T-cell (primary cell): ENCODE measurements at regions not wholly inside any gene's neighbourhood (a gene's known extent, or its start where the extent isn't known, plus 50 kb on each side); places are given as distances from the start of the nearest gene placed in this dataset.

Experiments
- ATAC-seq, 4 experiments: fragments of 200-7000 bp in 3 of 4; fragments of 150-1000 bp in 1 of 4; cut with Tn5 transposase; replicated peaks in 1 of 4; 1 replicate in 3 of 4; 2 replicates in 1 of 4; pipeline ENCODE4 v1.10.0; 2021; ENCODE audit warnings: moderate library complexity in 3 of 4, mild to moderate bottlenecking in 2 of 4, moderate number of reproducible peaks in 1 of 4
- CTCF ChIA-PET, 2 donors: fragments of 300-600 bp; sonication (Branson Sonifier 250); formaldehyde crosslinking; loops; one replicate each; lab custom pipeline; 2022; ENCODE audit warnings: antibody characterized with exemption in 2 of 2; lab: Charles Lee
- POLR2A ChIA-PET, 2 donors: fragments of 300-600 bp; sonication (Branson Sonifier 250); formaldehyde crosslinking; loops; one replicate each; lab custom pipeline; 2022; ENCODE audit warnings: antibody characterized with exemption in 2 of 2; lab: Charles Lee
- DNase-seq, 35 experiments: peaks; one replicate each; pipeline versions ENCODE4 v3.0.0 to v3.0.0-alpha.2; 2013 to 2023
- H3K27ac ChIP-seq: one replicate; pipeline ENCODE4 v1.5.1; 2013; ENCODE audit warnings: low read length
- H3K27me3 ChIP-seq, 2 experiments: replicated peaks in 1 of 2; 1 replicate in 1 of 2; 2 replicates in 1 of 2; pipeline versions ENCODE4 v1.6.1 to v1.7.0; 2013; ENCODE audit warnings: low read length in 1 of 2, mixed read lengths in 1 of 2; ENCODE audit not compliant: control insufficient read depth in 2 of 2, insufficient read depth in 2 of 2; ENCODE audit errors: extremely low read depth in 1 of 2
- H3K36me3 ChIP-seq, 2 donors: 1 replicate in 1 of 2; 2 replicates in 1 of 2; pipeline versions ENCODE4 v1.6.1 to v1.7.0; 2013; ENCODE audit warnings: low read length in 1 of 2; ENCODE audit not compliant: control insufficient read depth in 2 of 2, insufficient read depth in 1 of 2; ENCODE audit errors: extremely low read depth in 1 of 2
- H3K4me1 ChIP-seq, 2 experiments: 1 replicate in 1 of 2; 2 replicates in 1 of 2; pipeline versions ENCODE4 v1.6.1 to v1.7.0; 2013; ENCODE audit warnings: low read length in 2 of 2, mixed read lengths in 1 of 2; ENCODE audit not compliant: insufficient read depth in 2 of 2, control insufficient read depth in 1 of 2; ENCODE audit errors: extremely low read depth in 1 of 2
- H3K4me3 ChIP-seq, 2 donors: 1 replicate in 1 of 2; 2 replicates in 1 of 2; pipeline versions ENCODE4 v1.5.1 to v1.7.0; 2013; ENCODE audit warnings: mild to moderate bottlenecking in 2 of 2, low read length in 1 of 2, moderate library complexity in 1 of 2; ENCODE audit not compliant: control insufficient read depth in 1 of 2; ENCODE audit errors: extremely low read depth in 1 of 2
- H3K9me3 ChIP-seq: 2 replicates; pipeline ENCODE4 v1.7.0; 2013
- H3K27ac Mint-ChIP-seq, 2 donors: one replicate each; pipeline ENCODE4 v1.8.0; 2020 to 2021; ENCODE audit warnings: mild to moderate bottlenecking in 2 of 2, mixed read lengths in 2 of 2
- H3K27me3 Mint-ChIP-seq, 2 donors: one replicate each; pipeline ENCODE4 v1.8.0; 2021 to 2022; ENCODE audit warnings: mixed read lengths in 2 of 2
- H3K36me3 Mint-ChIP-seq: one replicate; pipeline ENCODE4 v1.8.0; 2021; ENCODE audit warnings: mixed read lengths
- H3K4me1 Mint-ChIP-seq, 3 donors: one replicate each; pipeline ENCODE4 v1.8.0; 2020 to 2022; ENCODE audit warnings: mixed read lengths in 3 of 3, mild to moderate bottlenecking in 1 of 3
- H3K4me3 Mint-ChIP-seq, 3 donors: one replicate each; pipeline ENCODE4 v1.8.0; 2020 to 2022; ENCODE audit warnings: mild to moderate bottlenecking in 3 of 3, mixed read lengths in 3 of 3, moderate library complexity in 3 of 3
- H3K9me3 Mint-ChIP-seq, 3 donors: one replicate each; pipeline ENCODE4 v1.8.0; 2020 to 2022; ENCODE audit warnings: mixed read lengths in 3 of 3
- WGBS: methylation state at CpG from one replicate; pipeline ENCODE4 v1.1.5; 2013; ENCODE audit warnings: missing lambda C conversion rate; ENCODE audit not compliant: insufficient coverage; 5-methylcytosine and 5-hydroxymethylcytosine counted together

- Histone ChIP-seq H3K4me1 (no peaks in the 10 kb centered on the region), H3K27ac (no peak overlapping the region), H3K9me3 (no peaks in the 10 kb centered on the region), H3K36me3 (no peaks in the 10 kb centered on the region), H3K4me3 (no peak overlapping the region), H3K27me3 (peaks cover 0 to 4% of the 10 kb centered on the region in 2 experiments)
- no peak overlapping the region for H3K27ac Mint-ChIP-seq
- 93% methylated on average over 2 of the region's 5 CpGs for WGBS
- no peak overlapping the region for H3K4me3 Mint-ChIP-seq
- peaks cover 2 to 16% (median 6%) of the 10 kb centered on the region in 3 donors for H3K9me3 Mint-ChIP-seq
- ATAC-seq (no peak), DNase-seq (no peak)
- CTCF ChIA-PET, result no interaction called here
- H3K36me3 Mint-ChIP-seq, result no peaks in the 10 kb centered on the region
- POLR2A ChIA-PET, result no interaction called here
- H3K4me1 Mint-ChIP-seq, result no peaks in the 10 kb centered on the region
- H3K27me3 Mint-ChIP-seq, result peaks cover 9 to 22% of the 10 kb centered on the region in 2 donors
Observed at GRCh38 chr3:150036780-150037179, 66.1 kb upstream of the PFN2 start.

GRCh38 chr3:150035910-150036612, 65.4 kb upstream of the PFN2 start:
- Histone ChIP-seq H3K4me3 (no peak overlapping the region), H3K9me3 (no peaks in the 10 kb centered on the region), H3K4me1 (no peaks in the 10 kb centered on the region), H3K27ac (no peak overlapping the region), H3K36me3 (no peaks in the 10 kb centered on the region), H3K27me3 (no peaks in the 10 kb centered on the region)
- no peak for ATAC-seq
- WGBS, result 85% methylated on average over 2 of the region's 7 CpGs
- no peaks in the 10 kb centered on the region for H3K4me1 Mint-ChIP-seq
- H3K9me3 Mint-ChIP-seq, result peaks cover 0 to 8% (median 2%) of the 10 kb centered on the region in 3 donors
- ChIA-PET CTCF (no interaction called here), POLR2A (no interaction called here)
- peaks cover 11 to 22% of the 10 kb centered on the region in 2 donors for H3K27me3 Mint-ChIP-seq
- no peaks in the 10 kb centered on the region for H3K36me3 Mint-ChIP-seq
- DNase-seq, result no peak
- no peak overlapping the region for H3K27ac Mint-ChIP-seq
- H3K4me3 Mint-ChIP-seq, result no peak overlapping the region

- H3K36me3 Mint-ChIP-seq, result no peaks in the 10 kb centered on the region
- no CpG with 5 or more reads among the region's 6 CpGs for WGBS
- H3K27me3 ChIP-seq, result no peaks in the 10 kb centered on the region
- H3K27me3 Mint-ChIP-seq, result peaks cover 12 to 22% of the 10 kb centered on the region in 2 donors
- ChIA-PET POLR2A (no interaction called here), CTCF (interaction anchor here in 1 of 2 donors (0.5 kb wide), 1 partner anchor 117 kb away, joined by 3 read pairs; no protein-coding TSS in a partner anchor)
- H3K4me1 ChIP-seq, result no peaks in the 10 kb centered on the region
- no peak overlapping the region for H3K27ac Mint-ChIP-seq
- no peak overlapping the region for H3K27ac ChIP-seq
- no peak overlapping the region for H3K4me3 ChIP-seq
- DNase-seq (no peak), ATAC-seq (no peak)
- no peak overlapping the region for H3K4me3 Mint-ChIP-seq
- no peaks in the 10 kb centered on the region for H3K9me3 ChIP-seq
- H3K36me3 ChIP-seq, result no peaks in the 10 kb centered on the region
- peaks cover 0 to 1% (median 0%) of the 10 kb centered on the region in 3 donors for H3K9me3 Mint-ChIP-seq
- H3K4me1 Mint-ChIP-seq, result no peaks in the 10 kb centered on the region
Observed at GRCh38 chr3:150035301-150035779, 64.6 kb upstream of the PFN2 start.

GRCh38 chr3:150033721-150034120, 63.0 kb upstream of the PFN2 start:
- no peak overlapping the region for H3K4me3 ChIP-seq
- ATAC-seq (no peak), DNase-seq (no peak)
- Mint-ChIP-seq H3K4me3 (no peak overlapping the region), H3K9me3 (no peaks in the 10 kb centered on the region), H3K36me3 (no peaks in the 10 kb centered on the region), H3K27me3 (peaks cover 15 to 22% of the 10 kb centered on the region in 2 donors), H3K4me1 (no peaks in the 10 kb centered on the region), H3K27ac (no peak overlapping the region)
- WGBS, result 33% methylated on average over 1 of the region's 2 CpGs
- no peaks in the 10 kb centered on the region for H3K9me3 ChIP-seq
- ChIA-PET POLR2A (interaction anchor here in 1 of 2 donors (0.6 kb wide), 2 partner anchors 17 to 25 kb away, joined by 3 to 8 read pairs; no protein-coding TSS in a partner anchor), CTCF (interaction anchor here in 1 of 2 donors (0.8 kb wide), 1 partner anchor 21 kb away, joined by 3 read pairs; no protein-coding TSS in a partner anchor)
- H3K4me1 ChIP-seq, result no peaks in the 10 kb centered on the region
- no peak overlapping the region for H3K27ac ChIP-seq
- no peaks in the 10 kb centered on the region for H3K36me3 ChIP-seq
- no peaks in the 10 kb centered on the region for H3K27me3 ChIP-seq

GRCh38 chr3:150030841-150031240, 60.1 kb upstream of the PFN2 start:
- Histone ChIP-seq H3K27ac (no peak overlapping the region), H3K4me3 (no peak overlapping the region), H3K27me3 (no peaks in the 10 kb centered on the region), H3K36me3 (no peaks in the 10 kb centered on the region), H3K9me3 (no peaks in the 10 kb centered on the region), H3K4me1 (no peaks in the 10 kb centered on the region)
- ATAC-seq, result no peak
- Mint-ChIP-seq H3K36me3 (no peaks in the 10 kb centered on the region), H3K9me3 (peaks cover 0 to 5% (median under 1%) of the 10 kb centered on the region in 3 donors), H3K4me3 (no peak overlapping the region), H3K4me1 (no peaks in the 10 kb centered on the region), H3K27me3 (peaks cover 14 to 25% of the 10 kb centered on the region in 2 donors), H3K27ac (no peak overlapping the region)
- ChIA-PET POLR2A (no interaction called here), CTCF (interaction anchor here in 1 of 2 donors (0.5 kb wide), 1 partner anchor 39 kb away, joined by 3 read pairs; no protein-coding TSS in a partner anchor)
- no CpG with 5 or more reads among the region's 2 CpGs for WGBS
- no peak for DNase-seq

- Histone ChIP-seq H3K27ac (no peak overlapping the region), H3K4me1 (no peaks in the 10 kb centered on the region), H3K36me3 (no peaks in the 10 kb centered on the region), H3K27me3 (peaks cover 0 to 9% of the 10 kb centered on the region in 2 experiments), H3K9me3 (no peaks in the 10 kb centered on the region), H3K4me3 (no peak overlapping the region)
- no peaks in the 10 kb centered on the region for H3K36me3 Mint-ChIP-seq
- no peak overlapping the region for H3K4me3 Mint-ChIP-seq
- H3K4me1 Mint-ChIP-seq, result no peaks in the 10 kb centered on the region
- peaks cover 23 to 25% of the 10 kb centered on the region in 2 donors for H3K27me3 Mint-ChIP-seq
- 67% methylated on average over 1 of the region's 1 CpG for WGBS
- CTCF ChIA-PET, result no interaction called here
- no peak overlapping the region for H3K27ac Mint-ChIP-seq
- H3K9me3 Mint-ChIP-seq, result peaks cover 8 to 24% (median 21%) of the 10 kb centered on the region in 3 donors
- POLR2A ChIA-PET, result interaction anchor here in 1 of 2 donors (0.5 kb wide), 1 partner anchor 1243 kb away, joined by 3 read pairs; no protein-coding TSS in a partner anchor
- no peak for ATAC-seq
- no peak for DNase-seq
Observed at GRCh38 chr3:150023239-150023636, 52.5 kb upstream of the PFN2 start.
